IMR-90 (cell line): ENCODE measurements at regions not wholly inside any gene's neighbourhood (a gene's known extent, or its start where the extent isn't known, plus 50 kb on each side); places are given as distances from the start of the nearest gene placed in this dataset.

Experiments
- ATAC-seq: fragments of 200-7000 bp; cut with Tn5 transposase; 2 replicates; pipeline ENCODE4 v1.9.1; 2020; ENCODE audit warnings: low read depth, mild to moderate bottlenecking, moderate library complexity
- BruUV-seq: library from RNA; stranded (reverse); fragments of 400-500 nt; replicated peaks from 2 replicates; lab custom pipeline; 2021; lab: Mats Ljungman, UMichigan
- CTCF ChIA-PET: fragments of 300-600 bp; formaldehyde crosslinking; extraction: SDS; loops from one replicate; lab custom pipeline; 2021; ENCODE audit warnings: antibody characterized with exemption; lab: Yijun Ruan, JAX
- POLR2A ChIA-PET: fragments of 300-600 bp; sonication (Branson Sonifier 250); formaldehyde crosslinking; loops from one replicate; lab custom pipeline; 2022; ENCODE audit warnings: antibody characterized with exemption; ENCODE audit not compliant: unreplicated experiment; lab: Charles Lee
- DNase-seq: peaks from one replicate; pipeline ENCODE4 v3.0.0; 2013
- H2AFZ ChIP-seq: replicated peaks from 2 replicates; pipeline ENCODE3; 2013; ENCODE audit warnings: low read length, mild to moderate bottlenecking; ENCODE audit not compliant: poor library complexity
- H2AK5ac ChIP-seq: 2 replicates; pipeline ENCODE4 v1.6.1; 2013; ENCODE audit warnings: low read depth, low read length, inconsistent platforms
- H2AK9ac ChIP-seq: replicated peaks from 2 replicates; pipeline ENCODE3; 2013; ENCODE audit warnings: mild to moderate bottlenecking, low read depth, low read length, moderate library complexity; ENCODE audit not compliant: poor library complexity
- H2BK120ac ChIP-seq: 2 replicates; pipeline ENCODE4 v1.6.1; 2013; ENCODE audit warnings: low read depth, low read length, inconsistent platforms
- H2BK15ac ChIP-seq: 3 replicates; pipeline ENCODE4 v1.6.1; 2013; ENCODE audit warnings: low read depth, low read length, inconsistent platforms
- H2BK20ac ChIP-seq: 2 replicates; pipeline ENCODE4 v1.6.1; 2013; ENCODE audit warnings: low read depth, mild to moderate bottlenecking, inconsistent platforms, low read length, moderate library complexity
- H2BK5ac ChIP-seq: 2 replicates; pipeline ENCODE4 v1.6.1; 2013; ENCODE audit warnings: mild to moderate bottlenecking, low read depth, low read length, inconsistent platforms; ENCODE audit not compliant: poor library complexity, severe bottlenecking
- H3K14ac ChIP-seq: replicated peaks from 2 replicates; pipeline ENCODE4 v1.6.1; 2013; ENCODE audit warnings: low read depth, low read length, inconsistent platforms
- H3K18ac ChIP-seq: 2 replicates; pipeline ENCODE4 v1.6.1; 2013; ENCODE audit warnings: low read depth, low read length, control low read depth
- H3K23ac ChIP-seq: 2 replicates; pipeline ENCODE4 v1.6.1; 2013; ENCODE audit warnings: low read depth, low read length, inconsistent platforms
- H3K27ac ChIP-seq: 2 replicates; pipeline ENCODE4 v1.5.1; 2013; ENCODE audit warnings: mild to moderate bottlenecking, control low read depth, low read length; ENCODE audit not compliant: insufficient read depth
- H3K27me3 ChIP-seq: 2 replicates; pipeline ENCODE4 v1.6.1; 2013; ENCODE audit warnings: low read length; ENCODE audit not compliant: control insufficient read depth, insufficient read depth
- H3K36me3 ChIP-seq: 2 replicates; pipeline ENCODE4 v1.6.1; 2013; ENCODE audit warnings: low read length, mixed read lengths; ENCODE audit not compliant: control insufficient read depth, insufficient read depth
- H3K4ac ChIP-seq: 2 replicates; pipeline ENCODE4 v1.6.1; 2013; ENCODE audit warnings: low read depth, low read length, inconsistent platforms
- H3K4me1 ChIP-seq: 2 replicates; pipeline ENCODE4 v1.6.1; 2013; ENCODE audit warnings: low read length, mixed read lengths; ENCODE audit not compliant: control insufficient read depth, insufficient read depth
- H3K4me2 ChIP-seq: 2 replicates; pipeline ENCODE4 v1.6.1; 2013; ENCODE audit warnings: low read depth, mild to moderate bottlenecking, control low read depth, low read length, moderate library complexity
- H3K4me3 ChIP-seq: 2 replicates; pipeline ENCODE4 v1.5.1; 2013; ENCODE audit warnings: low read depth, mild to moderate bottlenecking, control low read depth, low read length, moderate library complexity; ENCODE audit not compliant: insufficient read depth
- H3K56ac ChIP-seq: 2 replicates; pipeline ENCODE4 v1.6.1; 2013; ENCODE audit warnings: low read length, inconsistent platforms; ENCODE audit not compliant: insufficient read depth; ENCODE audit errors: extremely low read depth
- H3K79me1 ChIP-seq, 2 experiments: 2 replicates each; pipeline ENCODE4 v1.6.1; 2013; ENCODE audit warnings: low read length in 2 of 2, inconsistent platforms in 1 of 2, low read depth in 1 of 2
- H3K9ac ChIP-seq: 2 replicates; pipeline ENCODE4 v1.6.1; 2013; ENCODE audit warnings: low read depth, low read length, control low read depth
- H3K9me1 ChIP-seq: 2 replicates; pipeline ENCODE4 v1.6.1; 2013; ENCODE audit warnings: low read length, inconsistent platforms; ENCODE audit not compliant: insufficient read depth
- H3K9me3 ChIP-seq: 2 replicates; pipeline ENCODE4 v1.6.1; 2013; ENCODE audit warnings: low read length; ENCODE audit not compliant: control insufficient read depth, insufficient read depth
- H4K20me1 ChIP-seq: 2 replicates; pipeline ENCODE4 v1.6.1; 2013; ENCODE audit warnings: low read length, inconsistent platforms; ENCODE audit not compliant: insufficient read depth
- H4K5ac ChIP-seq: 2 replicates; pipeline ENCODE4 v1.6.1; 2013; ENCODE audit warnings: mild to moderate bottlenecking, low read depth, low read length, control low read depth
- H4K8ac ChIP-seq, 2 experiments: 2 replicates each; pipeline ENCODE4 v1.6.1; 2013; ENCODE audit warnings: low read depth in 2 of 2, low read length in 2 of 2, control low read depth in 1 of 2, inconsistent platforms in 1 of 2
- H4K91ac ChIP-seq: 2 replicates; pipeline ENCODE4 v1.6.1; 2013; ENCODE audit warnings: low read depth, low read length, inconsistent platforms; ENCODE audit not compliant: insufficient read depth
- BHLHE40 ChIP-seq: fragments of 150-350 bp; IDR thresholded peaks from 2 replicates; pipeline ENCODE4 v1.6.1; 2016; ENCODE audit warnings: mild to moderate bottlenecking, low read depth, low read length
- CEBPB ChIP-seq: IDR thresholded peaks from 2 replicates; pipeline ENCODE4 v1.6.1; 2012; ENCODE audit warnings: low read depth, low read length, improper control_type of control experiment
- CHD1 ChIP-seq: IDR thresholded peaks from 2 replicates; pipeline ENCODE4 v1.6.1; 2012; ENCODE audit warnings: low read depth, low read length, improper control_type of control experiment
- ELK1 ChIP-seq: fragments of 150-350 bp; IDR thresholded peaks from 2 replicates; pipeline ENCODE4 v1.6.1; 2016; ENCODE audit warnings: low read depth, mild to moderate bottlenecking, low read length, moderate library complexity, borderline replicate concordance
- FOS ChIP-seq: fragments of 150-350 bp; IDR thresholded peaks from 2 replicates; pipeline ENCODE4 v1.6.1; 2016; ENCODE audit warnings: low read depth, low read length
- MAZ ChIP-seq: IDR thresholded peaks from 2 replicates; pipeline ENCODE4 v1.6.1; 2012; ENCODE audit warnings: low read depth, mild to moderate bottlenecking, low read length, improper control_type of control experiment, moderate library complexity, borderline replicate concordance
- POLR2A ChIP-seq: IDR thresholded peaks from 2 replicates; pipeline ENCODE4 v1.6.1; 2012; ENCODE audit warnings: mild to moderate bottlenecking, low read depth, low read length
- RAD21 ChIP-seq: IDR thresholded peaks from 2 replicates; pipeline ENCODE4 v1.6.1; 2012; ENCODE audit warnings: low read length, improper control_type of control experiment
- RCOR1 ChIP-seq: IDR thresholded peaks from 2 replicates; pipeline ENCODE4 v1.6.1; 2012; ENCODE audit warnings: mild to moderate bottlenecking, low read length, improper control_type of control experiment; ENCODE audit not compliant: insufficient replicate concordance
- RFX5 ChIP-seq: IDR thresholded peaks from 2 replicates; pipeline ENCODE4 v1.8.0; 2012; ENCODE audit warnings: low read depth, mild to moderate bottlenecking, low read length, moderate library complexity
- SMC3 ChIP-seq: fragments of 150-350 bp; IDR thresholded peaks from 2 replicates; pipeline ENCODE4 v1.6.1; 2016; ENCODE audit warnings: low read depth, mild to moderate bottlenecking, antibody characterized with exemption, low read length, moderate library complexity
- WGBS, 2 experiments: methylation state at CpG; one replicate each; pipeline versions ENCODE4 v1.1.5 to v1.1.7; 2013; ENCODE audit warnings: missing lambda C conversion rate in 2 of 2; ENCODE audit not compliant: insufficient read length in 1 of 2; ENCODE audit errors: extremely low coverage in 2 of 2; 5-methylcytosine and 5-hydroxymethylcytosine counted together
- dilution Hi-C: fragments of 300-500 bp; cut with HindIII; formaldehyde crosslinking; loops from one replicate; pipeline ENCODE4 v1.14.3; 2018; ENCODE audit warnings: low sequenced_read_pairs; ENCODE audit not compliant: unreplicated experiment
- in situ Hi-C: fragments of 300-500 bp; cut with MboI; formaldehyde crosslinking; loops from 3 replicates; pipeline ENCODE4 v1.14.3; 2019; ENCODE audit warnings: low sequenced_read_pairs, inconsistent platforms, mixed read lengths
- intact Hi-C: fragments of 100-400 bp; cut with micrococcal nuclease; formaldehyde crosslinking; loops from 2 replicates; pipeline ENCODE4 v1.10.0; 2022
- TF ChIP-seq, protein P1 (sequence below): conservative IDR thresholded peaks from 2 replicates; pipeline ENCODE4 v1.5.1; 2012; ENCODE audit warnings: mild to moderate bottlenecking, low read depth, low read length, improper control_type of control experiment

DNA sequence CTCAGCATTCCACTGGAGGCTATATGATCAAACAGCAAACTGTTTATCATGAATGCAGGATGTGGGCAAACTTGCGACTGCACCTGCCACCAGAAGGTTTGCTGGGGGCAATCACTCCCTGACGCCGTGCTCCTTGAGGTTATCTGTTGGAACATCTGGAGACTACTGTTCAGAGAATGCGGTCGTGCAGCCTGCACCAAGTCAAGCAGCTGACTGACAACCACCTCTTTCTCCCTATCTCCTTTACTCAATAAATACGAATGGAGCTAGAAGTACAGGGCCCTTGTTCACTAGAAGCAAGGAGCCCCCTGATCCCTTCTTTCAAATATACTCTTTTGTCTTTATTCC, 2101.2 kb downstream of the TP53TG3F start:
- Histone ChIP-seq H3K27ac (no peak overlapping the region), H3K79me1 (no peaks in the 10 kb centered on the region), H3K36me3 (no peaks in the 10 kb centered on the region), H2BK15ac (no peak overlapping the region), H3K9ac (no peak overlapping the region), H3K4me3 (no peak overlapping the region), H3K18ac (no peak overlapping the region), H2BK120ac (no peak overlapping the region), H2AFZ (no peak overlapping the region), H3K4ac (no peak overlapping the region), H3K4me1 (no peaks in the 10 kb centered on the region), H3K23ac (no peak overlapping the region), H2BK5ac (no peak overlapping the region), H2BK20ac (no peak overlapping the region), H4K20me1 (no peaks in the 10 kb centered on the region), H2AK5ac (no peak overlapping the region), H4K91ac (no peak overlapping the region), H4K8ac (no peak overlapping the region), H4K5ac (no peak overlapping the region), H3K9me3 (peaks cover 11% of the 10 kb centered on the region; the same call in 1 of the 2 replicates), H3K9me1 (no peaks in the 10 kb centered on the region), H3K56ac (no peak overlapping the region), H3K27me3 (no peaks in the 10 kb centered on the region), H2AK9ac (no peak overlapping the region), H3K4me2 (no peak overlapping the region), H3K14ac (no peak overlapping the region)
- no TSS peak for BruUV-seq
- TF ChIP-seq POLR2A = no peak
- no peak for TF ChIP-seq ELK1
- TF ChIP-seq RFX5 = no peak
- TF ChIP-seq, protein P1, sequence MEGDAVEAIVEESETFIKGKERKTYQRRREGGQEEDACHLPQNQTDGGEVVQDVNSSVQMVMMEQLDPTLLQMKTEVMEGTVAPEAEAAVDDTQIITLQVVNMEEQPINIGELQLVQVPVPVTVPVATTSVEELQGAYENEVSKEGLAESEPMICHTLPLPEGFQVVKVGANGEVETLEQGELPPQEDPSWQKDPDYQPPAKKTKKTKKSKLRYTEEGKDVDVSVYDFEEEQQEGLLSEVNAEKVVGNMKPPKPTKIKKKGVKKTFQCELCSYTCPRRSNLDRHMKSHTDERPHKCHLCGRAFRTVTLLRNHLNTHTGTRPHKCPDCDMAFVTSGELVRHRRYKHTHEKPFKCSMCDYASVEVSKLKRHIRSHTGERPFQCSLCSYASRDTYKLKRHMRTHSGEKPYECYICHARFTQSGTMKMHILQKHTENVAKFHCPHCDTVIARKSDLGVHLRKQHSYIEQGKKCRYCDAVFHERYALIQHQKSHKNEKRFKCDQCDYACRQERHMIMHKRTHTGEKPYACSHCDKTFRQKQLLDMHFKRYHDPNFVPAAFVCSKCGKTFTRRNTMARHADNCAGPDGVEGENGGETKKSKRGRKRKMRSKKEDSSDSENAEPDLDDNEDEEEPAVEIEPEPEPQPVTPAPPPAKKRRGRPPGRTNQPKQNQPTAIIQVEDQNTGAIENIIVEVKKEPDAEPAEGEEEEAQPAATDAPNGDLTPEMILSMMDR = no peak
- no peak for TF ChIP-seq BHLHE40
- no peak for TF ChIP-seq RCOR1
- no peak for TF ChIP-seq SMC3
- no peak for TF ChIP-seq MAZ
- no peak for TF ChIP-seq FOS
- no peak for TF ChIP-seq RAD21
- no peak for TF ChIP-seq CHD1
- TF ChIP-seq CEBPB = no peak
- dilution Hi-C loops (no loop called here), intact Hi-C loops (no loop called here), in situ Hi-C loops (no loop called here)
- WGBS, 2 experiments = no CpG with 5 or more reads among the region's 6 CpGs
- DNase-seq (no peak), ATAC-seq (no peak)
- ChIA-PET CTCF (no interaction called here), POLR2A (no interaction called here)
